Activated CD4-positive, alpha-beta memory T cell treated with anti-CD3 and anti-CD28 coated beads, Interleukin-2, amount 10 ng/mL, durations not matched to agents 7 days and 5 days (primary cell): ENCODE measurements at regions not wholly inside any gene's neighbourhood (a gene's known extent, or its start where the extent isn't known, plus 50 kb on each side); places are given as distances from the start of the nearest gene placed in this dataset.

ENCODE experiments used
- CTCF ChIA-PET: fragments of 350-600 bp; sonication (Branson Sonifier 250); formaldehyde crosslinking; loops from one replicate; lab custom pipeline; 2021; ENCODE audit warnings: antibody characterized with exemption, inconsistent platforms; lab: Charles Lee
- POLR2A ChIA-PET: fragments of 350-600 bp; sonication (Branson Sonifier 250); formaldehyde crosslinking; loops from one replicate; lab custom pipeline; 2021; ENCODE audit warnings: antibody characterized with exemption; lab: Charles Lee
- DNase-seq: peaks from one replicate; pipeline ENCODE4 v3.0.0-alpha.2; 2020
- H3K27ac Mint-ChIP-seq: one replicate; pipeline ENCODE4 v1.8.0; 2021; ENCODE audit warnings: mild to moderate bottlenecking, mixed read lengths
- H3K27me3 Mint-ChIP-seq: one replicate; pipeline ENCODE4 v1.8.0; 2021; ENCODE audit warnings: mixed read lengths
- H3K36me3 Mint-ChIP-seq: one replicate; pipeline ENCODE4 v1.8.0; 2021; ENCODE audit warnings: low read depth, mixed read lengths
- H3K4me1 Mint-ChIP-seq: one replicate; pipeline ENCODE4 v1.8.0; 2021; ENCODE audit warnings: mixed read lengths
- H3K4me3 Mint-ChIP-seq: one replicate; pipeline ENCODE4 v1.8.0; 2021; ENCODE audit warnings: mild to moderate bottlenecking, mixed read lengths
- H3K9me3 Mint-ChIP-seq: one replicate; pipeline ENCODE4 v1.8.0; 2021; ENCODE audit warnings: mixed read lengths

DNA sequence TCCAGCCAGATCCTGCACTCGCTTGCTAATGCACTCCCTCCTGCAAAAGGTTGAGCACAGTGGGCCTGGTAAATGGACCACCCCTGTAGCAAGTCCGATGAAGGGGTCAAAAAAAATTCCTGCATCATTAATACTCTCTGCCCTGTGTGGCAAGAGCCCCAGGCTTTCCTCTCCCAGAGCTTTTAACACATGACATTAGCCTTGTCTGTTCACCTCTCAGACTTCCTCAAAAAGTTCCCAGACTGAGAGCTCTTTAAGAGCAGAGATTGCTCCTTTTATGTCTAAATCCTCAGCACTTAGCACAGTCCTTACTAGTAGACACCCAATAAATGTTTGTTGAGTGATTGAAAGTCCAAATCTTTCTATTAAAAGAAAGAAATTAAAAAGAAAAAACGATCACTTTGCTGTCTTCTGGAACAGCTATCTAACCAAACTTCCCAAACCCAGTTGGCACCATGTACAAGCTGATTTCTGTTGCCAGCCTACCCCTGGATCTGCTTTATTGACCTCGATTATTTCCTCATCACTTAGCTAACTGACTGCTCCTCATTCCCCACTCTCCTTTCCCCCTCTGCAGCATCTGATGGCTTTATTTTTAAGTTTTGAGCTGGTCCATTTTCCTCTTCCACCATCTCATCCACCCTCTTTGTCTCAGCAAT is 209.8 kb downstream of the ENC1 start:
- Mint-ChIP-seq H3K27me3 (peaks cover 14% of the 10 kb centered on the region), H3K4me3 (no peak overlapping the region), H3K36me3 (no peaks in the 10 kb centered on the region), H3K27ac (no peak overlapping the region), H3K4me1 (peaks cover 2% of the 10 kb centered on the region), H3K9me3 (no peaks in the 10 kb centered on the region)
- ChIA-PET POLR2A (no interaction called here), CTCF (no interaction called here)
- no peak for DNase-seq

DNA sequence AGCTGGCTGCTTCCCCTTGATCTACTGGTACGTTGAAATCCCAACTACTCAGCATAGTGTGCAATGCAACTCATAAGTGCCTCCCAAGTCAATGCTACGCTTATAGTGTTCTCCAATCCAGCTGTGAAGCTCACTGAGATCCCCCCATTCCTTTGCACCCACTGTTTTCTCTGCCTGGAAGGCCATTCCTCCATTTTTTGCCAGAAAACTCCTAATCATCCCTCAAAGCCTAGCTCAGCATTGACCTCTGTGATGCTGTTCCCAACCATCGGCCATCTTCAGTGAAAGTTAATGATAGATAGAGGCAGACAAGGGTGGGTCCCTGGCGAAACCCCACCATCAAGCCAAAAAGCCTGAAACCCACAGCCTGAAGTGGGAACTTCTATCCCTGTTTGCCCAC is 211.0 kb downstream of the ENC1 start:
- no peak overlapping the region for H3K27ac Mint-ChIP-seq
- no peak overlapping the region for H3K4me3 Mint-ChIP-seq
- H3K4me1 Mint-ChIP-seq: peaks cover 2% of the 10 kb centered on the region
- no peaks in the 10 kb centered on the region for H3K36me3 Mint-ChIP-seq
- peaks cover 14% of the 10 kb centered on the region for H3K27me3 Mint-ChIP-seq
- ChIA-PET CTCF (no interaction called here), POLR2A (no interaction called here)
- no peaks in the 10 kb centered on the region for H3K9me3 Mint-ChIP-seq
- DNase-seq: no peak

DNA sequence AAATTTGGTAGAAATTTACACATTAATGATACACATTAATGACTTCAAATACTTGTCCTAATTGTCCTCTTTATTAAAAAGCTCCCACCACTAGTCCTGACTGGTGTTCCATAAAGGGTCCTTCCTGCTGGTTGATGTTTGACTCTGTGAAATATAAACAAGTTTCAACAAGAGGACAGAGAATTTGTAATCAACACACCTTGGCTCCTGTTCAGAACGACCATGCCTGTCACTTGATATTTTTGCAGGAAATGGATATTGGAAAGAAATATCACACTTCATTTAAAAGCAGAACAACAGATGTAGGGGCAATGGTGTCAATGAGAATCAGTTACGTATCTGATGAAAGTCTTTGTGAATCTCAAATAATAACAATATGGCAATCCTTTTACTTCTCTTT is 211.7 kb downstream of the ENC1 start:
- Mint-ChIP-seq H3K9me3 (no peaks in the 10 kb centered on the region), H3K27me3 (peaks cover 18% of the 10 kb centered on the region), H3K4me1 (peaks cover 2% of the 10 kb centered on the region), H3K36me3 (no peaks in the 10 kb centered on the region), H3K4me3 (no peak overlapping the region), H3K27ac (no peak overlapping the region)
- POLR2A ChIA-PET: no interaction called here
- DNase-seq: no peak
- CTCF ChIA-PET: no interaction called here

DNA sequence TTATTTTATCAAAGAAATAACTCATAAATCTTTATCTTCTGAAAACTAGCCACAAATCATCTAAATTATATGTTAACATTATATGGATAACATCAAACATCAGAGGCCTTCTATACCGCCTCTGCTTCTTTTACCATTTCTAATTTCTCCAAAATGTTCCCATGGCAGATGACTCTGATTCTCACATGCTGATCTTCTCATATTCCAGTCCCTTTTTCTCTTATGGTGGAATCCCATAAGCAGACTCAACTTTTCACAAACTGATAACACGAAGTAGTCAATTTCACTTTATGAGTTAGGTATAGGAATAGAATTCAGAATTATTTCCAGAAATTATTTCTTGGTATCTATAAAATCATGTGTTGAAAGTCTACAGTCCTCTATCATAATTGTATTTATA is 212.3 kb downstream of the ENC1 start:
- Mint-ChIP-seq H3K9me3 (no peaks in the 10 kb centered on the region), H3K36me3 (no peaks in the 10 kb centered on the region), H3K4me3 (no peak overlapping the region), H3K27me3 (peaks cover 15% of the 10 kb centered on the region), H3K27ac (no peak overlapping the region), H3K4me1 (no peaks in the 10 kb centered on the region)
- no peak for DNase-seq
- POLR2A ChIA-PET: no interaction called here
- CTCF ChIA-PET: no interaction called here

DNA sequence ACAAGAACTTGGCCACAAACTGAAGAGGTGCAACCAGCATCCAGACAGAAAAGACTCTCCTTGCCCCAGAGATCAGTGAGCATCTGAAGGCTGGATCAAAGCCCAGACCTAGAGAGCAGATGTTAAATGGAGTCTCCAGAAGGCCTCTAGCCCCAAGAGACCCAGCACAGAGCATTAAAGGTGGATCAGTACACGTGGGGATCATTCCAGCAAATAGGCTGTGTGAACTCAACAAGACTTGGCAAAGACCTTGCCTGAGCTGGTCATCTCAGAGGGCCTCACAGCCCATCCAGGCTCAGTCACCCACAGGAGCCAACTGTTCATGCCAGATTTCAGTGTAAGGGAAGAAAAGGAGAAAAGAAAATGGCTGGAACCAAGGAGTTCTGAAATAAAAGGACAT is 214.0 kb downstream of the ENC1 start:
- H3K9me3 Mint-ChIP-seq: no peaks in the 10 kb centered on the region
- no peak overlapping the region for H3K27ac Mint-ChIP-seq
- no peaks in the 10 kb centered on the region for H3K4me1 Mint-ChIP-seq
- no peak for DNase-seq
- ChIA-PET CTCF (no interaction called here), POLR2A (no interaction called here)
- H3K4me3 Mint-ChIP-seq: no peak overlapping the region
- H3K27me3 Mint-ChIP-seq: peaks cover 13% of the 10 kb centered on the region
- no peaks in the 10 kb centered on the region for H3K36me3 Mint-ChIP-seq

DNA sequence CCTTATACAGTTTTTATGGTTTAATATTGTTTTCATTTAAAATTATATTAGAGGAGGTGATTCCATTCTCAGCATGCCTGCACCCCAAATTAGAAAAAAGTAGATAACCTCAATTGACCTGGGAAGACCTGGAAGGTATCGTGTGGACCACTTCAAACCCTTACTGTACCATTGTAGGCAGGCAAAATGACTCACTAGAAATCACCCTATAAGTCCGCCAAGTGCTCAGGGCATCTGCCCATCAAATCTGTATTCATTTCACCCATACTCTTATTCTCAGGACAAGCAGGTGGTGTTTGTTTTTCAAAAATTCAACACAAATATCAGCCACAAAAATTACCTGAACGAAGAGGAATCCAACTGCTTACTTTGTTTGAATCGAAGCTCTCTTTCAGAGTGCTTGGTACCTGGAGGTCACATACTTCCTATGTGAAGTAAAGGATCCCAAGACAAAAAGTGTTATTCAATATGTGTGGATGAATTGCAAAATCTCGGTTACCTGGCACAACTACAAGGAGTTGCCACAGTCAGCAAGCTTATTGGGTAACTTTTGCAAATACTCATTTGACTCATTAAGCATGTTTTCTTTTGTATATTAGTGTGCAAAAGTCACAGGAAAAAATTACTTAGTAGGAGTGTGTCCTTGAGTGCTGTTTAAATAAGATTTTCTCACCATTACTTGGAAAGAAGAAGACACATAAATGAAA is 216.2 kb downstream of the ENC1 start:
- no peaks in the 10 kb centered on the region for H3K36me3 Mint-ChIP-seq

DNA sequence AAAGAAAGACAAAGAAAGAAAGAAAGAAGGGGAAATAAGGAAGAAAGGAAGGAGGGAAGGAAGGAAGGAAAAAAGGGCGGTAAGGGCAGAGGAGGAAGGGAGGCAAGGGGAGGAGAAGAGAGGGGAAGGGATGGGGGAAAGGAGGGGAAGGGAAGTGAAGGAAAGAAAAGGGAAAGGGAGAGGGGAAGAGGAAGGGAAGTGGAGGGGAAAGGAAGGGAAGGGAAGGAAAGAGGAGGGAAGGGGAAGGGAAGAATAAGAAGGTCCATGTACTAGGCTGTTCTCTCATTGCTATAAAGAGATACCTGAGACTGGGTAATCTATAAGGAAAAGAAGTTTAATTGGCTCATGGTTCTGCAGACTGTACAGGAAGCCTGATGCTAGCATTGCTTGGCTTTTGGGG is 217.1 kb downstream of the ENC1 start:
- no peaks in the 10 kb centered on the region for H3K9me3 Mint-ChIP-seq
- H3K4me3 Mint-ChIP-seq: no peak overlapping the region
- no peaks in the 10 kb centered on the region for H3K36me3 Mint-ChIP-seq
- H3K4me1 Mint-ChIP-seq: no peaks in the 10 kb centered on the region
- H3K27ac Mint-ChIP-seq: no peak overlapping the region
- H3K27me3 Mint-ChIP-seq: peaks cover 11% of the 10 kb centered on the region
- ChIA-PET POLR2A (no interaction called here), CTCF (no interaction called here)
- no peak for DNase-seq

More for the DNA sequence above, 216.2 kb downstream of the ENC1 start:
- DNase-seq: no peak
- Mint-ChIP-seq H3K9me3 (no peaks in the 10 kb centered on the region), H3K4me3 (no peak overlapping the region), H3K27ac (no peak overlapping the region), H3K4me1 (no peaks in the 10 kb centered on the region), H3K27me3 (peaks cover 10% of the 10 kb centered on the region)
- ChIA-PET POLR2A (no interaction called here), CTCF (no interaction called here)

DNA sequence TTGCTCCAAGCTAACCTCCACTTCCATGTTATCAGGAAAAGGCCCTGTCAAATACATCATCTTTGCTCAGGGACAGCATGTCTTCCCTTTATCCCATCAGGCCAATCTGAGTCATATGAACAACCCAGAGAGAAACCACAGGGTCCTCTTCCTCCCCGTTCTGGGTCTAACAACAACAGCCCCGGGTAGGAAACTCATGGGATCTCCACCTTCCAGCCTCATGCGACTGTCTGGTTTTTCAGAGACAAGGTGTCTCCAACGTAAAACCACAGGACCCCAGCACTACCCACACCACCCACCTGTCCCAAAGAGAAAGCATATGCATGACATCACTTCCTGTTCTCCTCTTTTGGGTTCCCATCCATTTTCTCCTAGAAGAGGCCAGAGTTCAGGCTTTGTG is 217.9 kb downstream of the ENC1 start:
- H3K27me3 Mint-ChIP-seq: peaks cover 16% of the 10 kb centered on the region
- H3K4me1 Mint-ChIP-seq: no peaks in the 10 kb centered on the region
- no peak for DNase-seq
- H3K36me3 Mint-ChIP-seq: no peaks in the 10 kb centered on the region
- ChIA-PET CTCF (no interaction called here), POLR2A (no interaction called here)
- H3K4me3 Mint-ChIP-seq: no peak overlapping the region
- H3K9me3 Mint-ChIP-seq: no peaks in the 10 kb centered on the region
- no peak overlapping the region for H3K27ac Mint-ChIP-seq

DNA sequence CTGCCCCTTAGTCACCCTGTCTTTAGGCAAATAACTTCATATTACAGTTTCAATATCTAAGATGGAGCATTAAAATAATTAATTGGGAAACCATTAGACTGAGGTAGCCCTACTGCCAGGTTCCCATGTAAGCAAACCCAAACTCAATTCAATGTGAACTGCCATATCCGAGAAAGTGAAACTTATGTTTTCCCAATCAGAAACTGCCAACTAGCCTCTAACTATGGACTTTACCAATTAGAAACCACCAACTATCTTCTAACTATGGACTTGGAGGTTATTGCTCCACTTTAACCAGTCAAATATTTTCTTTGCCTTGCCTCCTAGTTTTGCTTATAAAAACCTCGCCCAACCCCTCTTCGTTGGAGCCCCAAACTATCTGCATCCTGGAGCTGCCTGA is 218.5 kb downstream of the ENC1 start:
- Mint-ChIP-seq H3K27me3 (peaks cover 16% of the 10 kb centered on the region), H3K27ac (no peak overlapping the region), H3K4me3 (no peak overlapping the region), H3K36me3 (no peaks in the 10 kb centered on the region), H3K4me1 (no peaks in the 10 kb centered on the region), H3K9me3 (no peaks in the 10 kb centered on the region)
- no peak for DNase-seq
- ChIA-PET POLR2A (no interaction called here), CTCF (no interaction called here)

DNA sequence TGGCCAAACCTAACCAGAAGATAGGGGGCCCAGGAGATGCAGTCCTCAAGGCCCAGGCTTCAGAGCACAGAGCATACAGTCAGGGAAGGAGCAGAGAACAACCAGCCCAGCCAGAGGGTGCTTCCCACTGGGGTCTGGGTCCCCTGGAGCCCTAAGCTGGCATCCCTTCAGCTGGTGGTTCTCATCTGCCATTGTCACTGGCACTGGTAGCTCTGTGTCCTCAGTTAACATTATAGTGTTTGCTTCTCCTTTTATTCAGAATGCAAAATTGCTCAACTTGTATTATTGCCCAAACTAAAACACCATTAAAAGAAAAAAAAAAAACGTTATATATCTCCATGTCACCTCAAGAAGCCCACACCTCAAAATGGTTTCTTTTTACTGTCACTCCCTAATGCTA is 219.2 kb downstream of the ENC1 start:
- ChIA-PET CTCF (no interaction called here), POLR2A (no interaction called here)
- no peak for DNase-seq
- no peaks in the 10 kb centered on the region for H3K36me3 Mint-ChIP-seq
- no peak overlapping the region for H3K27ac Mint-ChIP-seq
- H3K4me1 Mint-ChIP-seq: no peaks in the 10 kb centered on the region
- H3K9me3 Mint-ChIP-seq: no peaks in the 10 kb centered on the region
- no peak overlapping the region for H3K4me3 Mint-ChIP-seq
- peaks cover 19% of the 10 kb centered on the region for H3K27me3 Mint-ChIP-seq

DNA sequence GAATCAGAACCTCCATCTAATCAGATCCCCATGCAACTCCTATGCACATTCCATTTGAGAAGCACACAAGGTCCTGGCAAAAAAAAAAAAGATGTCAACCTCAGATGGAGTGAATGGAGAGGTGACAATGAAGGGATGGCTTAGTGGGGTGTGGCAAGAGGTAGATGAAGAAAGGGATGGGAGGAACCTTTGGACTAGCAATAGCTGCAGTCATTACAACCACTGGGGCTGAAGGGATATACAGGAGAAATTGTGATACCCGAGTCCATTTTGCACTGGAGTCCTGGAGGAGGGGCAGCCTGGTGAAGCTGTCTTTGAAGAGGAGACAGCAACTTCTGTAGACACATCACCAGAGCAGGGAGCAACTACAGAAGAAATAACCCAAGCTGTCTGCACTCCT is 219.6 kb downstream of the ENC1 start:
- Mint-ChIP-seq H3K4me3 (no peak overlapping the region), H3K27ac (no peak overlapping the region), H3K9me3 (no peaks in the 10 kb centered on the region), H3K27me3 (peaks cover 19% of the 10 kb centered on the region), H3K36me3 (no peaks in the 10 kb centered on the region), H3K4me1 (no peaks in the 10 kb centered on the region)
- POLR2A ChIA-PET: no interaction called here
- DNase-seq: no peak
- CTCF ChIA-PET: no interaction called here

DNA sequence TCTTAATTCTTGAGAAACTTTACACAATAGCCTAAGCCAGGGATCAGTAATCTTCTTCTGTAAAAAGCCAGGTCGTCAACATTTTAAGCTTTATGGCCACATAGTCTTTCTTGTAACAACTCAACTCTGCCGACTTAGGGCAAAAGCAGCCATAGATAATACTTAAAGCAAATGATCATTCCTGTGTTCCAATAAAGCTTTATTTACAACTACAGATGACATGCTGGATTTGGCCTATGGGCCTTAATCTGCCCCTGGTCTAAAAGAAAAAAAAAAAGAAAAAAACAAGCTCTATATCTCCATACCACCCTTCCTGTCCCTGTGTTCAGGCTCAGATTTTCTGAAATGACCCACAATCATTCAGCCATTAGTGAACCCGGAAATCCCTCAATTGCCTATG is 220.3 kb downstream of the ENC1 start:
- H3K4me1 Mint-ChIP-seq: no peaks in the 10 kb centered on the region
- H3K4me3 Mint-ChIP-seq: no peak overlapping the region
- H3K27me3 Mint-ChIP-seq: peaks cover 22% of the 10 kb centered on the region
- no peak overlapping the region for H3K27ac Mint-ChIP-seq
- no peaks in the 10 kb centered on the region for H3K36me3 Mint-ChIP-seq
- ChIA-PET CTCF (no interaction called here), POLR2A (no interaction called here)
- no peak for DNase-seq
- H3K9me3 Mint-ChIP-seq: no peaks in the 10 kb centered on the region

DNA sequence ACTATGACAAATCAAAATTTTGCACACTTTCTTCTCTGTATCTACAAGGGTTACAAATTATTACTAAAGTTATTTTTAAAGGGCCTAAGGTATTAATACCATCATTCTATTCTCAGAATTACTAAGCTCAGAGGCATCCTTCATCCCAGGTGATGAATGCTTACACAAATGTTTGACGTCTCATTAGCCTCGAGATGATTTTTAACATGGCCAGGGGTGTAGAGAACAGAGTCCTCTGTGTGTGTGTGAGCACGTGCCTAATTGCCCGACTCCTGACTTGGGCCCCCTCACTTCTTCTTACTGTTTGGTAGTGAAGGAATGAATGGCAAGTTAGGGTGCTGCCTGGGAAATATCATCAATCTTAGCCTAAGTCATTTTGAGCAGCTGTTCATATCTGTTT is 221.1 kb downstream of the ENC1 start:
- Mint-ChIP-seq H3K9me3 (no peaks in the 10 kb centered on the region), H3K36me3 (no peaks in the 10 kb centered on the region), H3K27me3 (peaks cover 24% of the 10 kb centered on the region), H3K27ac (no peak overlapping the region), H3K4me1 (no peaks in the 10 kb centered on the region), H3K4me3 (no peak overlapping the region)
- POLR2A ChIA-PET: no interaction called here
- CTCF ChIA-PET: no interaction called here
- DNase-seq: no peak

DNA sequence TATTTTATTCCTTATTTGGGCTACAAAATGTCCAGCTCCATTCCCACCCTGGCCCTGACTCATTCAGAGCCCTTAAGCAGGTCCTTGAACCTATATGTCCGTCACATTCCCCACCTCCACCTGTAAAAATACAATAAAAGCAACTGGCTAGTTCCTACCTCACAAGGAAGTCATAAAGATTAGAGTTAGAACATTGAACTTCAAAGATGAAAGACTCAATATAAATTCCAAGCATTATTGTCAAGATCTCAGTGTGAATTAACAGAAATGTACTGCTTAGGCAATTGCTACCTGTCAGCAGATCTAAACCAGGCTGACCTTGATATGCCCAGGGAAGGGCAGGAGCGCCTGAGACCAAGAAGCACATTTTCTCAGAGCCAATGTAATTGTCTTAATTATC is 221.8 kb downstream of the ENC1 start:
- no peaks in the 10 kb centered on the region for H3K4me1 Mint-ChIP-seq
- CTCF ChIA-PET: no interaction called here
- H3K9me3 Mint-ChIP-seq: no peaks in the 10 kb centered on the region
- H3K27ac Mint-ChIP-seq: no peak overlapping the region
- no peaks in the 10 kb centered on the region for H3K36me3 Mint-ChIP-seq
- DNase-seq: no peak
- POLR2A ChIA-PET: no interaction called here
- H3K4me3 Mint-ChIP-seq: no peak overlapping the region
- peaks cover 20% of the 10 kb centered on the region for H3K27me3 Mint-ChIP-seq
